ENCODE measurements at regions not wholly inside any gene's neighbourhood (a gene's known extent, or its start where the extent isn't known, plus 50 kb on each side); places are given as distances from the start of the nearest gene placed in this dataset.

GRCh38 chr5:68762201-68762600, 331.6 kb upstream of the SLC30A5 start:
- no peak for DNase-seq

DNA sequence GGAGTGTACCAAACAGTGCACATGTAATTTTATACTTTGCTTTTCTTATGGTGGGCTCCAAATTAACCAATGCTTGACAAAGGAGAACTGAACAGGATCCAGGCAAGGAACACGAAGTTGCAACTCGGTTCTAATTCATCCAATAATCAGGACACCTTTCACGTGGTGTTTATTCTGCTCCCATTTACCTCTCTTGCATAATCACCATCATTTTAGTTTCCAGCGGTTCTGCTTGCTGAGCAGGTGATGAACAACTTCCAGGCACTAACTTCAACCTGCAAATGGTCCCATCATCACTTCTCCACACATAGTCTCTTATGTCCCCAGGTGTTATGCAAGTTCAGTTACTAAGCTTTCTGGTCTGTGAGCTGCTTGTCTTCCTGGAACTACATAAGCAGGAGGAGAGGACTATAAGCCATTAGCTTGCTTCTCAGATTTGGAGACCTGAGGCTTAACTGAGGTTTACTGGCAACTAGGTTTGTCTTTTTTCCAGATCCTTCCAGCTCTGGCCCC, 326.8 kb upstream of the SLC30A5 start:
- DNase-seq: no peak

DNA sequence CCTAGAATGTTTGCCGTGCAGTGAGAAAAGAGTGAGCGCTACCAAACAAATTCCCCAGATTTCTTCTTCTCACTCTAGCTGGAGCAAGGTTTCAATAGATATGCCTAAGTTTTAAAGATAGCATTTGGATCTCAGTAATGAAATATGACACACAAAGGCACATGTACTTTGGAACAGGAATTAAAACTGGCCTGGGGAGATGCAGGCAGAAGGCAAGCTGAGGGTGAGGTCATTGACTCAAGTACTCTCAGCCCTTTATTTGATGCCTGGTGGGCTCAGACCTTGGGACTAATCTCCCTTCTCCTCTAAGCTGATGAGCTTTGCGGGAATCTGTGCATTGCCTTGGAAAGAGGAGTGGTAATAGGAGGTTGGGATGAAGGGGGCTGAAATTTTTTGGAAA, 323.3 kb upstream of the SLC30A5 start:
- DNase-seq: no peak

DNA sequence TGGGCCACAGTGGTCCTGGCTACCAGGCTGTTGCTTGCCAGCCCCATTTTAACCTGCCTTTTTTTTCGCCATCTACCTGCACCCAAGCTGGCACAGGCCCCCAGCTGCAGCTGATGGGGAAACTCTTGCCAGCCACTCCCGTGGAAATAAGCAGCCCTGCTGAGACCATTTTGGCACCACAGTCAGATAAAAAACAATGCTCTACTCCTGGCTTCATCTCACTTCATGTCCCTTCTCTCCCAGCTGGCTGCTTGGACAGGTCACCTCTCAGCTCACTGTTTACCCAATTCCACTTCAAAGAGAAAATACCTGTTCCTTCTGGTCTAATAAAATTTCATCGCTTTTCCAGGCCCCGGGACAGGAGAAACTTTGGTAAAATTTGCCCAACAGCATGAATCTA, 322.6 kb upstream of the SLC30A5 start:
- DNase-seq: no peak

DNA sequence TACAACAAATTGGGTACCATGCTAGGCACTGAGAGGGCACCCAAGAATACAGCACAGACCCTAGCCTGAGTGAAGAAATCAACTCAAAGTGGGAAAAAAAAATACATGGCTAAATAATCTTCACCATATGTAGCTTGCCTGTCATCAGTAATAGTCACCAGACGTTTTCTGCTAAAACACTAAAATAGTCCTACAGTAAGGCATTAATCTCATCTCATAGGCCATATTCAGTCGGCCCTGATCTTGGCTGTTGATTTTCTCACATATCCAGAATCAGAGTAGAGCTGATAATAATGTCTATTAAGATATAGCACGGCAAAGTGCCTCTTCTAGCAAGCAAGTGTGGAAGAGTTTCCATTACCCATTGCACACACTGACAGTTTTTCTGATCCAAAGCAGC, 322.1 kb upstream of the SLC30A5 start:
- no peak for DNase-seq

GRCh38 chr5:68776381-68776780, 317.4 kb upstream of the SLC30A5 start:
- DNase-seq: no peak

GRCh38 chr5:68777135-68777534, 316.7 kb upstream of the SLC30A5 start:
- DNase-seq: no peak

- DNase-seq: no peak
Observed at GRCh38 chr5:68778484-68778883, 315.3 kb upstream of the SLC30A5 start.

DNA sequence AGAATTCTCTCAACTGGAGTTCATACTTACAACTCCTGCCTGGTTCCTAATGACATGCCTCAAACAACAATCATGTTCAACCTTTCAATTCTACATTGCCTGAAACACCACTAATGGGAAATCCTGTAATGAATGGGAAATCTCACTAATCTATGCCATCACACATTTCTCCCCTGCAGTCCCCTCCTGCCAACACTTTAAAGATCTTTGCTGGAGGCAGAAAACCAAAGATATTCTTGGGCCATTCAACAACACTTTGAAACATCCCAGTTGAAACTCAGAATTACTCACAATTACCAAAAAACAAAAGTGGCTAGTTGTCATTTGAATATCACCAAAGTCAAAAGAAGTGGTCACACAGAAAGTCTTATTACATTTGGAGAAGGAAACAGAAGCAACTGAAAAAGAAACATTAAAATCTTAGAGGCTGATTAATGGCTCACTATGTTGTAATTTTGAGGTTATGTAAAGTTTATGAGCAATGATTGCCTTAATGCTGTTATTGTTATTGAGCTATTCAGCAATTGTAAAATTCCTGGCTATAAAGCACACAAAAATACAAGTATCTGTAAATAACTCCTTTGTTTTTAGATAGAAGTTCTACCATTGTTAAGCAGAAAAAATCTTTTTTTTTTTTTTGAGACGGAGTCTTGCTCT, 313.4 kb upstream of the SLC30A5 start:
- no peak for DNase-seq

DNA sequence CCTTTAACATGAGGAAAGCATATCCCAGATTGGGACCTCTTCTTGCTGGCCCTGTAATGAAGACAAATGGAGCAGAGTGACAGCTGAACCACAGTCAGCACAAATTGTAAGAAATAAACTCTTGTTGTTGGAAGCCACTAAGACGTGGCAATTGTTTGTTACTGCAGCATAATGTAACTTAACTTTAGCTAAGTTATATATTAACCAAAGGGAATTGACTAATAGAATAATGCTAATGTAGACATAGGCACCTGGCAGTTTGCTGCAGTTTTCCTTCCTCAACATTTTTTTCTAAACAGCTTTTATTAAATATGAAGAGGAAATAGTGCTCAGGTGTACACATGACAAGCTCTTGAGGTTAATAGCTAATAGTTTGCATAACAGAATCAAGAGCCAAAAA, 300.7 kb upstream of the SLC30A5 start:
- no peak for DNase-seq

GRCh38 chr5:68793993-68794392, 299.8 kb upstream of the SLC30A5 start:
- DNase-seq: no peak

GRCh38 chr5:68795190-68795589, 298.6 kb upstream of the SLC30A5 start:
- DNase-seq: no peak

- no peak for DNase-seq
Observed at GRCh38 chr5:68798877-68799843, 294.7 kb upstream of the SLC30A5 start.

DNA sequence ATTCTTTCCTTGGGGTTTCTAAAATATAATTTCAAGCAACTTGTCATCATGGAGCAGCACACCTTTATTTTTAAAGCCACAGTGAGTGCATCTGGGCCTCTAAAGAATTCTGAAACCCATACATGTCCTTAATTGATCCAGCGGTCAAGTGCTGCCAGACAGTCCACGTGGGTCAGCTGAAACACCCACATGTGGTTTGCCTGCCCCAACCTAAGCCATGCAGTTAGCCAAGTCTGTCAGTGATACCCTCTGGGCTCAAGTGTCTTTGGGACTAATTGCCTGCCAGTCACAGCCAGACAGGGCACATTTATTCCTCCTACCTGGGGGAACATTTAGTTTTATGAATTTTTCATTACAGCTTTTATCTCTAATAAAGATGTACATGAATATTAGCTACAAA, 291.4 kb upstream of the SLC30A5 start:
- no peak for DNase-seq

GRCh38 chr5:68803881-68804319, 289.9 kb upstream of the SLC30A5 start:
- DNase-seq: no peak

GRCh38 chr5:68804343-68804742, 289.5 kb upstream of the SLC30A5 start:
- no peak for DNase-seq

- no peak for DNase-seq
Observed at GRCh38 chr5:68805444-68805843, 288.4 kb upstream of the SLC30A5 start.

DNA sequence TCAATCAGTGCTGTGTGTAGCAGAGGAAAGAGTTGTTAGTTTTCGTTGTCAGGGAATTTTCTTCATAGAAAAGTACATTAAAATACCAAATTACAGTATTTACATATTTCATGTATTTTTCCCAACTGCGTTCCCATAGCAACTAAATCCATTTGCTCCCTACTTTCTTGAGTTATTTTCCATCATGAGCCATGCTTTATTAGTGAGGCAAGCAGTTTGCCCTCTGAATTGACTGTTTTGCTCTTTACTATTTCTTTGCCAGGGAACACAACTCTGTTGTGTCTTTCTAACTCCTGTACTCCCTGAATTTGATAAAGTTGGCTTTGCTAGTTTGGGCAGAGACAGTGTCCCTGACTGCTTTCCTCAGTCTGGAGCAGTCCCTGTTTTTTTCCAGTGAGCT, 276.2 kb upstream of the SLC30A5 start:
- DNase-seq: no peak

DNA sequence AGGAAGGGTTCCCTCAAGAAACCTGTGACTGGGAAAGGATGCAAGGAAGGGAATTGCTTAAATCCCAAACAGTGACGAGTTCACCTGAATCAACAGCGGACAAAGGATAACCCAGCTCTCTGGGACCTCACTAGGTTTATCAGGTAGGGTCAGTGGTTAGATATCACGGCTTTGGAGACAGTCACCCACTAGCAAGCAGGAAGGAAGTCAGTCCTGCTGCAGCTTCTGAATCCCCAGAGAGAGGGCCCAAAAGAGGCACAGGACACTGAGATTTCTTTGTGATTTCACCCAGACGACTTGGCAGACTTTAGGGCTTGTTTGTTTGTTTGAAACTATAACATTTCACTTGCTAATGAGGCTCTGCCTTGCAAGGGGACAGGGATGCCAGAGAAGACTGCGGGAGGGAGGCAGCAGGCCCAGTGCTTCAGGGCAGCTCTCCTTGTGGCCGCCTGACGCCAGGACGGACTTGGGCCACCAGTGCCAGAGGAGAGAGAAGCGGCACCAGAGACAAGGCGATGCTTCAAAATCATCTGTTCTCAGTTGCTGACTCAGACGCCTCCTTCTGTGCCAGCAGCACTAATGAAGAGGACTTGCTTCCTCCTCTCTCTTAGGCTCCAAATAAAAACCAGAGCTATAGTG, 275.6 kb upstream of the SLC30A5 start:
- DNase-seq: no peak

DNA sequence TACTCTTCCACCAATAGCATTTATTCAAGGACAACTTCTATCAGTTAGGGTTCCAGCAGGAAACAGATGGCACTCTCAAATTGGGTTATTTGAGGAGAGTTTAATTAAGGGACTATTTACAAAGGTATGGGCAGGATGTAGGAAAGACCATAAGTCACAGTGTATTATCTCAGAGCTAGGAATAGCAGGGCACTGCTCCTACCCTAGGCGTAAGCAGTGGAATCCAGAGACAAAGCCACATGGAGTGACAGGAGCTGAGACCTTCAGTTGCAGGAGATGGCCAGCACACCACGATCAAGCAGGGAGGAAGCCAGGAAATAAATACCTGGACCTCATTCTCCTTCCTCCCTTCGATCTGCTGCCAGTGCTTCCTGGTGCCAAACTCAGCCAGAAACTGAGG, 274.9 kb upstream of the SLC30A5 start:
- no peak for DNase-seq

- no peak for DNase-seq
Observed at GRCh38 chr5:68821056-68821455, 272.8 kb upstream of the SLC30A5 start.

- no peak for DNase-seq
Observed at GRCh38 chr5:68822796-68823195, 271.0 kb upstream of the SLC30A5 start.

DNA sequence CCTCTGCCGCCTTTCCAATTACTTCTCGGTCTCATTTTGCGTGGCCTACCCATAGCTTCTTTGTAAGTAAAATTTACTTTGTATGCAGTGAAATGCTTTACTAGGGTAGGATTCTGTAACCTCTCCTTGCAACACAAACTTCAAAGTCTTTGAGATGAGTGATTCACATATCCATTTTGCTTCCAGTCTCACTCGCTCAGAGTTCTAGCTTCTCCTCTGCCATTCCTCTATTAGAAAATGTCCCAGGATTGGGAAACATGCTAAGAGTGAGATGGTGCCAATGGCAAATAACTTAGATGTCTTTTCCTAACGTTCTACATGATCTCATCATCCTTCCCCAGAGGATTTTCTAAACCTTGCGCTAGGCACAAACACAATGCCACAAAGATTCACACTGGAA, 270.5 kb upstream of the SLC30A5 start:
- no peak for DNase-seq
